ENCODE measurements at regions not wholly inside any gene's neighbourhood (a gene's known extent, or its start where the extent isn't known, plus 50 kb on each side); places are given as distances from the start of the nearest gene placed in this dataset.

DNA sequence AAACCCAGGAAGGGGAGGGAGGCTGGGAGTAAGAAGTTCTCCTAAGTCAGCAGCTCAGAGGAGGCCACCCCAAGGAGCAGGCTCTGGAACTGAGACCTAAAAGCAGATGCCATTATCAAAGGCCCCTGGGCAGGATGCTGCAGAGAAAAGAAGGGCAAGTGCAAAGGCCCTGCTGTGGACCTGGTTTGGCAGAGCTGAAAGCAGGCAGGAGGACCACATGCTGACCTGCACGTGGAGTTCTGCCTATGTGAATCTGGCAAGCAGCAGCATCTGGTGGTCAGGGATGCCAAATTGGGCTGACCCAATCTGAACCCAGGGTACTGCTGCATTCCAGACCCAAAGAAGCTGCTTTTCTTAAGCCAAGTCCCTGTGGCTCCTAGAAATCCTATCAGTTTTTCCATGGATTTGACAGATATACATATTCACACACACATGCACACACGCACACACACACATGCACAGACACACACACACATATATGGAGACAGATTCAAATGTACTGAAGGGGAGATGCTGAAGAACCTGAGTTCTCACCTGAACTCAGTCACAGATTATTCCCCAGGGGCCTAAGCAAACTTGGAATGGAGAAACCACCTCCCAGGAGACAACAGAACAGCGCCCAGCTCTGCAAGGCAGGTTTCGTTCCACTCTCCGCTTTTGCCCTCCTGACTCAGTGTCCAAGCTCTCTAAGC is 119.9 kb downstream of the FOXA2 start:
- H3K9me3 ChIP-seq (ENCODE audit: control insufficient read depth in 4 of 4, low read length in 3 of 4): no peaks in the 10 kb centered on the region
- H3K4me1 ChIP-seq (ENCODE audit: control insufficient read depth in 4 of 4, insufficient read depth in 4 of 4, low read length in 3 of 4): peaks cover 27 to 63% (median 58%) of the 10 kb centered on the region in 4 donors
- peak overlapping the region in 1 of 2 donors; percentile 74 for H3K27ac ChIP-seq (ENCODE audit: low read depth in 1 of 2, low read length in 2 of 2)
- H3K36me3 ChIP-seq (ENCODE audit: control insufficient read depth in 4 of 4, insufficient read depth in 3 of 4, low read depth in 1 of 4, low read length in 3 of 4): no peaks in the 10 kb centered on the region
- TF ChIP-seq MAX (IDR thresholded peaks at IDR 0.05) (peak; percentile 13), HNF4A (conservative IDR thresholded peaks at IDR 0.05) (peak; percentile 41 to 43), FOXA1 (IDR thresholded peaks at IDR 0.05) (no peak), TAF1 (conservative IDR thresholded peaks at IDR 0.05) (no peak), RAD21 (IDR thresholded peaks at IDR 0.05) (peak in 1 of 2 donors; percentile 40), NR2F2 (IDR thresholded peaks at IDR 0.05) (no peak), CTCF (IDR thresholded peaks at IDR 0.05; ENCODE audit: low read depth, low read length, missing input control) (no peak), JUND (IDR thresholded peaks at IDR 0.05) (no peak), SP1 (IDR thresholded peaks at IDR 0.05) (peak; percentile 49), RXRA (IDR thresholded peaks at IDR 0.05) (peak; percentile 38 to 77), EGR1 (IDR thresholded peaks at IDR 0.05; ENCODE audit: low read depth in 2 of 2) (no peak)
- no peak overlapping the region for H3K9ac ChIP-seq (ENCODE audit: low read depth in 1 of 2, low read length in 2 of 2)
- no peak overlapping the region for H3K4me3 ChIP-seq (ENCODE audit: low read depth in 1 of 3, low read length in 3 of 3)
- no peaks in the 10 kb centered on the region for H3K27me3 ChIP-seq (ENCODE audit: control insufficient read depth in 4 of 4, insufficient read depth in 4 of 4, low read length in 3 of 4)
- no peak for DNase-seq (ENCODE audit: low spot score)
- 83% methylated on average over 5 of the region's 5 CpGs for WGBS

DNA sequence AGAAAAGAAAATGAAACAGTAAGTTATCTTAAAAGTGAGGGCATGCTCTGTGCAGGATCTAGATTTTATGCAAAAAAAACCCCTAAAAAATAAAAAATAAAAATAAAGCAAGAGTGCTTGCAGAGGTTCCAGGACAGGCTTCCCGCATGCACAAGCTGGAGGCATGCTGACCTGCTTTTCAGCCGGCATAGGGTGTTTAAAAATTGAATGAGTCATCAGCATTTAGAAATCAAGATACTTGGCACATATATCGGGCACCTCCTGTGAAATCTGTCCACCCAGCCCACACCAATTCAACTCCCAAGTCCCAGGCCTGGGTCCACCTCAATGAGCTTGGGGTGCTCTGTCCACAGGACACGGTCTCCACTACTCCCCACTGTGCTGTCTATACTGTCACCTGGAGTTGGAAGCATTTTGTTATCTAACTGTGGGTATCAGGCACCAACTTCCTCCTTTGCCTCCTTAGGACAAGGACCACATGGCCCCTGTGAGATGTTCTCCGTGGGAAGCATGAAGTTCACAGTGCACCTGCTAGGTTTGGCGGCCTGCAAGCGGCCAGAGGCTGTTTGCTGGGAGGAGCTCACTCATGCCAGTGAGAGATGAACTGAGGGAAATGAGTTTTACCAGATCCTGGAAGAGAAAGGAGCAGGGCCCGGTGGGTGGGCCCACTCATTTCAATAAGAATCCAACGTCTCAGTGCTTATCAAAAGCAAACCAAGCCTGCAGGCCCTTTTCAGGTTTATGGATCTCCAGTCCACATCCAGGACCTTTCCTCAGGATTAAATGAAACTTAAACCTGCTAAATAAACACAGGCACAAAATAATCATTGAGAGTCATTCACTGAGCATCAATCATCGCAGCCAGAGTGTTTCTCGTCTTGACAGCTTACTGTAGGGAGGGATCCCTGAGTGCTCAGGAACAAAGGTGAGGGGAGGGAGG is 121.1 kb downstream of the FOXA2 start:
- TF ChIP-seq YY1 (IDR thresholded peaks at IDR 0.05): peak; percentile 45
- TF ChIP-seq NR2F2 (IDR thresholded peaks at IDR 0.05): no peak
- TF ChIP-seq HNF4G (IDR thresholded peaks at IDR 0.05): no peak
- TF ChIP-seq ATF3 (IDR thresholded peaks at IDR 0.05): peak; percentile 88
- TF ChIP-seq ZBTB33 (IDR thresholded peaks at IDR 0.05): no peak
- peak; percentile 49 for TF ChIP-seq MAX (IDR thresholded peaks at IDR 0.05)
- TF ChIP-seq RAD21 (IDR thresholded peaks at IDR 0.05): peak; percentile 21 to 35
- no peak for TF ChIP-seq FOXA1 (IDR thresholded peaks at IDR 0.05)
- TF ChIP-seq JUND (IDR thresholded peaks at IDR 0.05): peak; percentile 95 to 96
- TF ChIP-seq RXRA (IDR thresholded peaks at IDR 0.05): peak in 1 of 2 donors; percentile 67
- peak; percentile 15 for TF ChIP-seq FOXA2 (IDR thresholded peaks at IDR 0.05)
- TF ChIP-seq HNF4A (conservative IDR thresholded peaks at IDR 0.05): peak; percentile 45 to 56
- H3K9me3 ChIP-seq (ENCODE audit: control insufficient read depth in 4 of 4, low read length in 3 of 4): no peaks in the 10 kb centered on the region
- H3K27ac ChIP-seq (ENCODE audit: low read depth in 1 of 2, low read length in 2 of 2): peak overlapping the region; percentile 73 to 77
- WGBS: 50% methylated on average over 11 of the region's 11 CpGs
- no peaks in the 10 kb centered on the region for H3K36me3 ChIP-seq (ENCODE audit: control insufficient read depth in 4 of 4, insufficient read depth in 3 of 4, low read depth in 1 of 4, low read length in 3 of 4)
- H3K9ac ChIP-seq (ENCODE audit: low read depth in 1 of 2, low read length in 2 of 2): no peak overlapping the region
- H3K4me3 ChIP-seq (ENCODE audit: low read depth in 1 of 3, low read length in 3 of 3): no peak overlapping the region
- no peaks in the 10 kb centered on the region for H3K27me3 ChIP-seq (ENCODE audit: control insufficient read depth in 4 of 4, insufficient read depth in 4 of 4, low read length in 3 of 4)
- peaks cover 27 to 63% (median 58%) of the 10 kb centered on the region in 4 donors for H3K4me1 ChIP-seq (ENCODE audit: control insufficient read depth in 4 of 4, insufficient read depth in 4 of 4, low read length in 3 of 4)
- no peak for DNase-seq (ENCODE audit: low spot score)

Measured in liver (tissue), 8 donors.